ENCODE measurements at regions not wholly inside any gene's neighbourhood (a gene's known extent, or its start where the extent isn't known, plus 50 kb on each side); places are given as distances from the start of the nearest gene placed in this dataset.

DNA sequence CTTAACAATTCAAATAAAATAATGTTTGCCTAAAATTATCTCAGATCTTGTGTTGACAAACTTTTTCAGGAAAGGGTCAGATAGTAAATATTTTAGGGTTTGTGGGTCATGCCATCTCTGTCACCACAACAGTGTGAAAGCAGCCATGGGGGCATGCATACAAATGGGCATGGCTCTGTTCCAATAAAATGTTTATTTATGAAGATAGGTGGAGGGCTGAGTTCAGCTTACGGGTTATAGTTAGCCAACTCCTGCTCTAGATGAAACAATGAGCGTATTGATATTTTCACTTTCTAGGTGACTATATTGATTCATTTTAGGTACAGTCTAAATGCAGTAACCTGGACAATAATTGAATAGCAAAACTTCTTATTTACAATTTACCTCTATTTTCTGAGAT lies 533.8 kb upstream of the CLINT1 start:
- no peak for DNase-seq

DNA sequence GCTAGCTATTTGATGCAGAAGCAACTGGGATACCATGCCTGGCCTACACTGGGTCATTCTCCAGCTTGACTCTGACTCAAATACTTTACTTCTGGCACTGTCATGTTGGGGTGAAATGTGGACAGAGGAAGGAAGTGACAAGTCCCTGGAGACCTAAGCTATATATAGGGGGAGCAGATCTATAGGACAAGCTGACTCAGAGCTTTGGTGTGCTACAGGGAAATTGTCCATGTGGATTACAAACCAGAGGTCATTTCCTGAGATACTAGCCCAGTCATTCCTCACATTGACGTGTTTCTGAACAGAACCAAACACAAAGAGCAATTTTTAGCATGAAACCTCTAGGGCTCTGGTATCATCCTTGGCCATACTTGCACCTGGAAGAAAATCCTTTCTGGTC lies 531.6 kb upstream of the CLINT1 start:
- peak in 1 of 2 donors; percentile 8 for DNase-seq

DNA sequence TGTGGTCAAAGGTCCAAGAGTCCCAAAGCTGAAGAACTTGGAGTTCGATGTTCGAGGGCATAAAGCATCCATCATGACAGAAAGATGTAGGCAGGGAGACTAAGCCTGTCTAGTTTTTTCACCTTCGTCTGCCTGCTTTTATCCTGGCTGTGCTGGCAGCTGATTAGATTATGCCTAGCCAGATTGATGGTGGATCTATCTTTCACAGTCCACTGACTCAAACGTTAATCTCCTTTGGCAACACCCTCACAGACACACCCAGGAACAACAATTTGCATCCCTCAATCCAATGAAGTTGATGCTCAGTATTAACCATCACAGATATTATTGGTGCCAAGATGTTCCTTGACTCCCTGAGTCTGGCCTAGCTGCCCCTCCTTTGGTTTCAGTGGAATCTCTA lies 530.8 kb upstream of the CLINT1 start:
- no peak for DNase-seq

DNA sequence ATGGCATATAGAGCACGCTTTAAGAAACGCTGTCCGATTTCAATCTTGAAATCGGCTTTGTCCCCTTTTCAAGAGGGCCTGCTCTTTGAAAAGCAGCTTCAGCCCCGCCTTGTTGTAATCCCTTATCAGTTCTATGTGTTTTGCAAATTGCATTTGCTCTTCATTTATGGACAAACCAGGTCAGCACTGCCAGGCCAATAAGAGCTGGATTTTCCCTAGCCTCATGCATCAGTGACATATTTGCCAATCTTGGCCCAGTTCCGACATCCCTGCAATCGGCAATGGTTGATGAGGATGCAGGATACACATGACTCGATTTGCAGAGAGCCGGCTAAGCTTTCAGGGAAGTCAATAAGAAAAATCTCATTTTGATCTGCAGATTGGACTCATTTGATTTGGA lies 529.1 kb upstream of the CLINT1 start:
- no peak for DNase-seq

DNA sequence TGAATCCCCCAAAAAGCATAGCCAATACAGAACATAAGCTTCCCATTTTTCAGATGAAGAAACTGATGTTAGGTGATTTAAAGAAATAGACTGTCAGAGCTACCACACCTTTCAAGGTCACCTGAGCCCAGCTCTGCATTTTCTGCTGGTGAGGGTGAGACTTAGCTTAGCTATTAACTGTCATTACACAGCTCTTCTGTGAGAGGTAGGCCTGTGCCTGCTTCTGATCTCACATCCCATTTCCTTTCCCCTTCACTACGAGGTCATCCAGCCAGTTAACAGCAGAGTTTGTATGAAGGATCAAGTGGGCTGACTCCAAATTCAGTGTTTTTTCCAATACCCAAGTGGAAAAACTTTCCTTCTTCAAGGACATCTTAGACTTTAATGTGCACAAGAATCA lies 528.6 kb upstream of the CLINT1 start:
- DNase-seq = no peak

DNA sequence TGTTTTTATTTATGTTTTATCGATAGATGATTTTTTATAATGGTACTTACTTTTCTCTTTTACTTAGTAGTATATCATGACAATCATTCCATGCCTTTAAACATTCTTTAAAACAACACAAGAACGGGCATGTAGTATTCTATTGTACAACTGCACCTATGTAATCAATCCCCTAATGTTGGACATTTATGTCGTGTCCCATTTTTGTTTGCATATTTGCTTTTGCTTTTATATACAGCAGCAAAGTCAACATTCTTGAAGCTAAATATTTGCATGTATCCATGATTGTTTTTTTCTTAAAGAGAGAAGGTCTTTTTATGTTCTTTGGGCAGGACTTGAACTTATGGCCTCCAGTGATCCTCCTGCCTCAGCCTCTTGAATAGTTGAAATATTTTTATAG lies 527.0 kb upstream of the CLINT1 start:
- no peak for DNase-seq

DNA sequence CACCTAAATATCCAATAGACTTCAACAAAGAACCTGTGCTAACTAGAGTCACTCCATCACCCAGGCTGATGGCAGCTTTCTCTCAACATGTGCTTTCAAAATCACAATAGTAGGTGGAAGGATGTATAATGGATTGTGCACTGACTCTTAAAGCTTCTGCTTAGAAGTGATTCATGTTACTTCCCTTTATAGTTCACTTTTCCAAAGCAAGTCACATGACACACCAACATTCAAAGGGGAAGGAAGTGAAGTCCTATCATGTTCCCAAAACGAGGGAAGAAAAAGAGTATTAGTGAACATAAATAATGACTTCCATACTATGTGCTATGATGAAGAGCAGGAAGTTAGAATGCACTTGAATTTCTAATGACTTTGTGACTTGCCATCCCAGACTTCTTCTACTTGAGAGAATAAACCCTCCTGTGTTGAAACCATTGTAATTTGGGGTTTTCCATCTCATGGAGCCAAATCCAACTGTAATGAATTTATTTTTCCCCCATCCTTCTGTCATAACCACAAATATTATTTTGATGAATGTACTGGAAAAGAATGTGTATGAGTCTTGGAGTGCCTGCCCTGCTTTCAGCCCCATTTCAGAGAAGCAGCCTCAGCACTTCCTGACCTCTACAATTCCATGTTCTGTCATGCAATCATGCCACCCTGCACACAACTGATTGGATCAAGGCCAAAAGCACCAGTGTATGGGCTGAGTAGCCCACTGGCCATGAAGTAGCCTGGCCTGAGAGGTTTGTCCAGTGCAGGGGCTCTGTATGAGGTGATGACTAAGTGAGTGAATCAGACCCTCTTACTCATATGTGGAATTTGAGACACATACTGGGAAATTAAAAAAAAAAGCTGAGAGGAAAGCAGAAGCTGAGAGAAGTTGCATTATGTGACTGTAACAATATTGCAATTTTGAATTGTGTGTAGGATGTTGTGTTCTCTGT lies 525.9 kb upstream of the CLINT1 start:
- DNase-seq = no peak

DNA sequence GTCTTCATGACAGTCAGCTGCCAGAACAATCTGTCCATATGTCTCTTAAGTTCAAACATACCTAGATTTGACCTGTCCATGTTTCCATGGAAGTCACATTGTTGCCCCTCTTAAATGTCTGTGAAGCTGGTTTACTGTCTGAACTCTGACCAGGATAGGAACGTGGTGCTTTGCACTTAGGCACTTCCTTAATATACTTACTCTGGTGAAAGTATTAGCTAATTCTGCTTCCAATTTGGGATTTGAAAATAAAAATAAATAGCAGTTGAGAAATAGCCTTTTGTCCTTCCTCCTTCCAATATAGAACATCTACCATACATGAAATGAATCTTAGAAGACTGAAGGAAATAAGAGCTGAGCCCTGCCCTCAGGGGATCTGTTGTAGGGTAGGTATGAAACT lies 524.5 kb upstream of the CLINT1 start:
- no peak for DNase-seq

DNA sequence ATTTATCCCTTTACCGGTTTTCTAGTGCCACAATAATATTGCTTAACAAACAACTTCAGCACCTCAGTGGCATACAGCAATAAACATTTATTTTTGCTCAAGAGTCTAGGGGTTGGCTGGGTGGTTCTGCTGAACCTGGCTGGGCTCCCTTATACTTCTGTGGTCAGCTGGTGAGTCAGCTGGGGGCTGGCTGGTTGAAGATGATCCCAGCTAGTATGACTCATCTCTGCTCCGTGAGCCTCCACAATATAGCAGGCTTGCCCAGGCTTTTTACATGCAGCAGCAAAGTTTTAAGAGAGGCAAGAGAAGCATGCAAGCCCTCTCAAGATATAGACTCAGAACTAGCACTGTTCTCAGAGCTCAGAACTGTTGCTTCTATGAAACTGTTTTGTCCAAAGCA lies 523.5 kb upstream of the CLINT1 start:
- DNase-seq = peak in 1 of 2 donors; percentile 64

DNA sequence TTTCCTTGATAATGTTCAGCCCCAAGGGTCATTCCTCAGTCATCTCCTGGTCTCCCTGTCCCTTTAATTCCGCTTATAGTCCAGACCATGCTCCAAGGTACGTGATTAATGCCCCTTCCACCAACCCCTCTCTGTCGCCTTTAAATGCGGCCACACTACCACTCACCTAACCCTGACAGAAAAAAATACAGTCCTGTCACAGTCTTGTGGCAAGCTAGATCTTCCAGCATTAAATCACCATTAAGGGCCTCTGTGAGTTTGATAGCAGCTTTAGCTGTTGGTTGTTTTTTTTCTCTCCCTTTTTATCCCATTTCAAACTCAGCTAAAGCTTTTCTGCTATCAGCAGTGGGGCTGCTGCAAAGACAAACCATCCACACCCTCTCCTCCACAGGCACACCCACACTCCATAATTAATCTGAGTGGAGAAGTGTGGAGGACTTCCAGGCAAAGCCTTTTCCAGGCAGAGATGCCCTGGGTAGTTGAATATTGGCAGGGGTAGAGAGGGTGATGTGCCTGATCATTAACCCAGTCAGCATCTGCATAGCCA lies 522.7 kb upstream of the CLINT1 start:
- DNase-seq = no peak

DNA sequence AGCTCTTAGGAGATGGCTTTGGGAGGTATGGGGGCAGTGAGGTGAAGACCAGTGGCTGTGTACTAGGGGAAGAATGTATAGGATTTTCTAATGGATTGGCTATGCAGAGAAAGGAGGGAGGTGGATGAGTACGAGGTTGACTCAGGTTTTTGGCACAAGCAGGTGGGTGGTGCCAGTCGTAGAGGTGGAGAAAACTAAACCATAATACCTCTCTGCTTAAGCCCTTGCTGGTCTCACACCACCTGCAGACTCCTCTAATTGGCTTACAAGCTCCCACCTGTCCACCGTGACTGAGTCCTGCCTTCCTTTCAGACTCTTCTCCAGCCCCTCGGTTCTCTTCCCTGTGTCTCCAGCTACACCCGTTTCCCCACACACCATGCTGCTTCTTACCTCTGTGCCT lies 521.7 kb upstream of the CLINT1 start:
- DNase-seq = no peak

DNA sequence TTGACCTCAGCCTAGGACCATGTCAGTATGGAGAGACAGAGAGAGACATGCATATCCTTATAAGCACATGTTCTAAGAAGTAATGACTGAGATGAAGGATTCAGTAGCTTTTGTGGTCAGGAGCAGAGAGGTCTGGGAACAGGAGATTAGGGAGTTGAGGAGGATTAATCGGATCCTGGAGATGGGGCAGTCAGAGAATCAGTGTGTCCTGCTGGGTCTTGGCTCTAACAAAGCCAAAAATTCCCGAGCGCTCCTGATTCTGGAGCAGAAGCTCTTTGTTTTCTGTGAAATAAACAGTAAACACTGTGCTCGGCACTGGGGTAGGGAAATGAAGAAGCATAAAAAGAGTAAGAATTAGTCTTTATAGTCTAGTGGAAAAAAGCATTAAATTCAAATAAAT lies 520.0 kb upstream of the CLINT1 start:
- DNase-seq = no peak

DNA sequence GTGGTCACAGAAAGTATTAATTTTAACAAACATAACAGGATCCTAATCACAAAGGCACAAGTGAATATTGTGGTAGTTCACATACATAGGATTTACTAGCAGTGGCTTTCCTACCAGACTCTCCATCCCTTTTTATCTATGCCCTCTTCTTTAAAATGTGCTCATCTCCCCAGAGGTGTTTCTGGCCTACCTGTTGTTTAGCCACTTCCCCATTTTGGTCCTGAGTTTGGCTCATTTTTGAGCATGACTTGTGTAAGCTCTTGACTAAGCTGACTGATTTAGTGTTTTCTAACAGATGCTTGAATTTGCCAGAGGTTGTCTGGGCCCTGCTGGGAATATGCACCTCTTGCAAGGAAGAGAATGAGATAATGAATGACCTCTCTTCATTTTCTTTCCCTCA lies 517.7 kb upstream of the CLINT1 start:
- DNase-seq = no peak

DNA sequence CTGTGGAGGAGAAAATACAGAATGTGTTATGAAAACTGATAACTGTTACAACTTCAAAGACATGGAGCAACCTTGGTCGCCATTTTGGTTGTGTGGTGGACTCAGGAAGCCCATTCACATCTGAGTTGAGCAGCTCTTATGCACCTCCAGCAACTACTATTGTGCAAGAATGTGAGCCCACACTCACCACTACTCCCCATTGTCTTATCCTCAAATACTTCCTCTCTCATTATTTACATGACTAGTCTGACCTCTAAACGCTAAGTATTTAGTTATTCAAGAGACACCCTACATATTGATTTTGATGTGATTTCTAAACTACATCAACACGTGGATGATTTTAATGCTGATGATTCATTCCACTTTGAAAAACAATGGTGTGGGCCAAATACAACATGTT lies 516.6 kb upstream of the CLINT1 start:
- no peak for DNase-seq

DNA sequence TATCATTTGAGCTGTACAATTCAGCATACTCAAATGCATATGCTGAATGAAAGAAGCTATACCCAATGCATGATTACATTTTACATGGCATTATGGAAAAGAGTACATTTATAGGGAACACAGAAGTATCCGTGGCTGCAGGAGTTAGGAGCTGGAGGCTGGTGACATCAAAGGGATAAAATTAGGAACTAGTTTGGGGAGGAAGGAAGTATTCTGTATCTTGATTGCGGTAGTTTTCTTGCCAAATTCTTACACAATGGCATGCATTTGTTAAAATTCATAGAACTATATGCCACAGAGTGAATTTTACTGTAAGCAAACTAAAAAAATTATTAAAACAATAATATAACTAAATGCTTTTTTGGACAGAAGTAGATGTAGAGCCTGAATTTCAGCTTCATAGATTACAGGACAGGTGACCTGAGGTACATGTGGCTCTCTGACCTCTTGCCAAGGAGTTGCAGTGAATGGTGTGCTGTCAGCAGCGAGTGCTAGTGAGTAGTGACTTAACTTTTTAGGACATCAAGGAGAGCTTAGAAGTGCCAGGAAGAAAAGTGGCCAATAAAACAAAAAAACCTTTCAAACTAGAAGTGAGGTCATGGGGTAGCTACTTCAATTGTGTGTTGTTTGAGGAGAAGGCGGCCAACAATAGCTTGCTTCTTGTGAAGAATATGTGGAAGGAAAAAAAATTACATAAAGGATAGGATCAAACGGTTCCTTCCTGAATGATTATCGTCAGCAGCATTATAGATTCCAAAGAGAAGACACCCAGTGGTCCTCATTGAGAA lies 514.9 kb upstream of the CLINT1 start:
- DNase-seq = no peak

DNA sequence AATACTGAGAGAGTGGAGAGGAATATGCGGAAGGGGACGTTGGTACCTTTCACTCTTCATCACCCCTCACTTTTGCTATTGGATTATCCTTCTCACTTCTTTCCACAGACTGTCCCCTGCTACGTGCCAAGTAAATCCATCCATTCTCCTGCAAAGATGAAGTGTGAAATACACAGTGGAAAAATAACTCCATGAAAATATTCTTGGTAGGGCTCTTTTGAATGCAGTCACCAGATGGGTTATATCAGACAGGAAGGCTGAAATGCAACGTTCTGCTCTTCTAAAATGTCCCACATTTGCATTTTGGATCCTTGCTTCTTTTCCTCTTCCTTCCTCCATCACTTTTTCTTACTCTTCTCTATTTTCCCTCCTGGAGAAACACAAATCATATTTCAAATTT lies 510.3 kb upstream of the CLINT1 start:
- DNase-seq = no peak

DNA sequence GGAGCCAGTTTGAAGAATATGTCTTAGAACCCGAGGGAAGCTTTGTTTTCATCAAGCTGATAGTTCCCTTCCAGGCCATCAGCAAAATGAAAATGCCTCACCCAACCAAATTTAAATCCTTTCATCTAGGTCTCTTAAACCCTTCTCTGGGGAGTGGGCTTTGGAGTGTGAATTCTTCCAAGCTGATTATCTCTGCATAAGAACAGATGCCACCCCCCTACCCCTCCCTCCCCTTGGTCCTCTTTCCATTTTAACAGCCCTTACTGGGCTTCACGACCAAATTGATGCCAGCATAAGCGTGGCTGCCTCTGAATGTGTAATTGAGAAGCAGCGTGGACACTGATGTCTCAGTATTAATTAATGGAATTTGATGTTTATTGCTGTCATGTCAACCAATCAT lies 509.7 kb upstream of the CLINT1 start:
- DNase-seq = no peak

DNA sequence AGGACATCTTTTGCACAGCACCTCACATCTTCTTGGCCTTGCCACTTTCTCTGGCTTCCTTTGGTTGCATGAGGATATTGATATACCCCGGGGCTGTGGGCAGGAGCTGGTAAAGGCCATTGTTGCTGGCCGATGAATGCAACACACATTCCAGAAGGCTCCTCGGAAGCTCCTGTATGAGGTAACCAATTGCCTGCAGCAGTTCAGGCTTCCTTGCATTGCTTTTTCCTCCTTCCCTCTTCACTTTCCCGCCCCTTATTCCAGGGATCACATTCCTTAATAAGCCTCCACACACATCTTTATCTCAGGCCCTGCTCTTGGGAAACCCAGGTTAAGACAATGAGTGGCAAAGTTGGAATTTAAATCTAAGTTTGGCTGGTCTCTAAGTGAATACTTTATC lies 505.4 kb upstream of the CLINT1 start:
- DNase-seq = no peak

DNA sequence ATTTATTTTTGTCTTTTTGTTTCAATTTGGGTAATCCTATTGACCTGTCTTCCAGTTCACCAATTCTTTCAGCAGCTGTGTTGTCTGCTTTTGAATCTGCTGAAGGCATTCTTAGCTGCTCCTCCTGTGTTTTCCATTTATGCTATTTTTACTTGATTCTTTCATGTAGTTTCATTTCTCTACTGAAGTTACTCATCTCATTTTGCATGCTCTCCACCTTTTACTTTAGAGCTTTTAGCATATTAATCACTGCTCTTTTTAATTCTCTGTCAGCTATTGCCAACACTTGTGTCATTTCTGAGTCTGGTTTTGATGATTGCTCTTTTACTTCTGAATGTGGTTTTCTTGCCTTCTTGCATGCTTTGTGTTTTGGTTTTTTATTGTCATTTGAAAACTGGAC lies 496.0 kb upstream of the CLINT1 start:
- DNase-seq = no peak

DNA sequence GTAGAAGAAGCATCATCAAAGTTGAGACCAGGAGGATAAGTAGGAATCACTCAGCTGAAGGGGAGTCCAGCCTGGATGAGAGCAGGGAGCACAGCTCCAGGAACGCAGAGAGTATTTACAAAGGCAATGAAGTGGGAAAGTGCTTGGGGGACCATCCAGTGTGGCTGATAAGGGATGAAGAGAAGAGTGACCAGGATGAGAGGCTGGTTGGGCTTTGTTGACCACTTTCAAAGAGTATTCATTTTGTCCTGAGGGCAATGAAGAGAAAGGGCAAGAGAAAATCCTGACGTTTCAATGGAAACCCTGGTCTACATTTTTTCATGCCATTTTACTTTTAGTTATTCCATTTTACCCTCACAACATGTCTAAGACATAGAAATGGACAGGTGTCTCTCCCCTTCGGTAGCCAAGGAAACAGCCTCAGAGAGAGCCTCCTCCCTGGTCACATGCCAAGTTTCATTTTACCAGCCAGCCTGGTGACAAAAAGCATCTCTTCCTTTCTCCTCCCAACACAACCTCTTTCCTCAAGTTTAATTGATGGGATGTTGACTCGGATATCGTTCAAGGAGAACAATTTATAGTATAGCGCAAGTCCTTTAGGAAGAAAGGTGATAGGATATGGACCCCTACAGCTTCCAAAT lies 492.7 kb upstream of the CLINT1 start:
- DNase-seq = no peak

DNA sequence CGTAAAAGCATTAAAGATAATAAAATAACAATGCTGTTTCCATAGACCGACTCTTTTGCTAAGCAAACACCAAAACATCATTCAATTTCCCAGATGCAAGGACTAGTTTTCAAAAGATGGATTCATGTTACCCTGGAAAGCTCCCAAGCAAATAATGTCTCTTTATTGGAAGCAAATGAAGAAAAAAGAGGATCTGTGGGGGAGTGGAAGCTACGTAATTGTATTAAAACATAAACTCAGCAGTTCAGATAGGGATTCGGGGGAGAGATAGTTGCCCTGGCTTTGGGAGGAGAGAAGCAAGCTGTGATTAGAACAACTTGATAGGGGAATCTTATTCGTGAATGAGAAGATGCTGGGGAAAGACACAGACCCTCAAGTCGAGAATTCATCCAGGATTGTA lies 491.0 kb upstream of the CLINT1 start:
- no peak for DNase-seq

DNA sequence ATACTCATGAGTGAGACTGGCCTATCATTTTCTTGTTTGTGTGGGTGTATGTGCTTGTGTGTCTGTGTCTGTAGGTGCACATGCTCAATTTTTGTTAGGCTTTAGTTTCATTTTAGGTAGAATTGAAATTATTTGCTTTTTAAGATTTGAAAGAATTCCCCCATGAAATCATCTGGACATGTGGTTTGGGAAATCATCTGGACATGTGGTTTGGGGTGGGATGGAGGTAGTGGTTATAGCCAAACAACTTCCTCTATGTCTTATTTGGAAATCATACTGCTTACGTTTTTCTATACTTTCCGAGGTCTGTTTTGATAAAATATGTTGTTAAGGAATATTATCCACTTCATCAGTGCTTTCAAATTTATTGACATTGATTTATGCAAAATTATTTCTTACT lies 485.4 kb upstream of the CLINT1 start:
- DNase-seq = no peak

DNA sequence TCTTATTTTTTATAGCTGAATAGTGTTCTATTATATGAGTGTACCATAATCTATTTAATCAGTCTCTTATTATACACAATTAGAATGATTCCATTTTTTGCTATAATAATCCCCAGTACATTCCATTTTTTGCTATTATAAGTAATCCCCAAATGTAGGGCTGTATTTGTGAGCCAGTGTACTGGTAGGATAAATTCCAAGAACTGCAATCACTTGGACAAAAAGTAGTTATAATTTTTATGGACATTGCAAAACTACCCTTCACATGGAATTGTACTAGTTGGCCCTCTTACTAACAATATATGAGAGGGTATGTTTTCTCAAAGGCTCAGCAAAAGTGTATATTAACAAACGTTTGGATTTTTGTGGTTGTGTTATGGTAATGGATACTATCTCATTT lies 481.7 kb upstream of the CLINT1 start:
- DNase-seq = no peak

DNA sequence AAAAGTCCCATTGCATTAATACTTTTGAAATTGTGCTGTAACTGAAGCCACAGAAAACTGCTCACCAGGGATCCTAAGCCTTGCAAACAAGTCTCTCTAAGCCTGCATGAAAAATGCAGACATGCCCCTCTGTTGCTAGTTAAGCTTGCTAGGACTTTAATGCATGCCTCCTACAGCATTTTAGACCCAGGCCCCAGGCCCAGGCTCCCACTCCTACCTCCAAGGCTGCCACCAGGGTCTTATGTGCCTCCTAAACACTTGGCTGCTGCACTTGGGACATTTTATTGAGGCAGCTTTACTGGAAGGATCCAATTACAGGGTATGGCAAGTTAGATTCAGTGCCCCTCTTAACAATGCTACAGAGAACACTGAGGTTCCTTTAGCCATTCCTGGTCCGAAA lies 467.3 kb upstream of the CLINT1 start:
- no peak for DNase-seq
